Retina (tissue), 1 donor: ENCODE measurements at regions not wholly inside any gene's neighbourhood (a gene's known extent, or its start where the extent isn't known, plus 50 kb on each side); places are given as distances from the start of the nearest gene placed in this dataset.

Experiments
- DNase-seq: peaks from one replicate; pipeline ENCODE4 v3.0.0-alpha.2; 2016

DNA sequence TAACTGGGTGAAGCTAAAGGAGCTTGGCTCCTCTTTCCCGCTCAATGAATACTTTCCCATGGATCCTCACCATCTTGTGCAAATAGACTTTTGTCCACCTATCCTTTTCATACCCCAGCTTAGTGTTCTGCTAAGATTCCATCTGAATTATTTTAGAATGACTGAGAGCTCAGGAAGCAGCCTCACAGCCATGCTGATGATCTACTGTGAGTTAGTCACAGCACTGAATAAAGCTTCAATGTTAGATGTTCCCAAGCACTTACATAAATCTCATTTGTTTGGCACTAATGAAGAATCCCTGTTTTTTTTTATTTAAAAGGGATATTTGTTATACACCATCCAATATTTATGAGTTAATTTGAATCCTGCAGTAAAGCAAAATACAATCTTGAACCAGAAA is 317.6 kb upstream of the TRPC7 start:
- no peak for DNase-seq

DNA sequence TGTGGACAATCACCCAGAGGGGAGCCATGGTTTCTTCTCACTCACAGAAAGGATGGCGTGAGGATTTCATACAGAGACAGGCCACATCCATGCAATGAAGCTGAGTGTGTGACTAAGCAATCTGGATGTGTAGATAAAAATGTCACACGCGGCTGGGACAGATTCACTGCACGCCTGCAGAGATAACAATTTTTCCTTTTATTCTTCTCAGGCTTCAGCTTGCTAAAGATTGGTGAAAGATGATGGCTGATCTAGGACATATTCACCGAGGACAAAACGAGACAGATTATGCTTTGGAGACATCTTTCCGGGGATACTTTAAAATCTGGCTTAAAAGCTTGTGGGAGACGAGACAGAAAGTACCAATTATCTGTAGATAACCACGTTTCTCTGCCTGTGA is 313.9 kb upstream of the TRPC7 start:
- no peak for DNase-seq

DNA sequence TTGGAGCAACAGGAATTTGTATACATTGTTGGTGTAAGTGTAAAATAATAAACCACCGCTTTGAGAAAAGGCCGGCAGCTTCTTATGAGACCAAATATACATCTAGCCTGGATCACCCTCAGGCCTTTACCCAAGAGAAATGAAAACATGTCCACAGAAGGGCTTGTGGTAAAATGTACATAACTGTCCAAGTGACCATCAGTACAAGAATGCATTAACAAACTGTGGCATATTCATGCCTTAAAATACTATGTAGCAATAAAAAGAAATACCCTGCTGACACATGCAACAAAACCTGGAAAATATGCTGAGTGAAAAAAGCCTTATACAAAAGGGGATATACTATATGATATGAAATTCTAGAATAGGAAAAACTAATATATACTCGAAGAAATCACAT is 311.9 kb upstream of the TRPC7 start:
- DNase-seq: no peak

DNA sequence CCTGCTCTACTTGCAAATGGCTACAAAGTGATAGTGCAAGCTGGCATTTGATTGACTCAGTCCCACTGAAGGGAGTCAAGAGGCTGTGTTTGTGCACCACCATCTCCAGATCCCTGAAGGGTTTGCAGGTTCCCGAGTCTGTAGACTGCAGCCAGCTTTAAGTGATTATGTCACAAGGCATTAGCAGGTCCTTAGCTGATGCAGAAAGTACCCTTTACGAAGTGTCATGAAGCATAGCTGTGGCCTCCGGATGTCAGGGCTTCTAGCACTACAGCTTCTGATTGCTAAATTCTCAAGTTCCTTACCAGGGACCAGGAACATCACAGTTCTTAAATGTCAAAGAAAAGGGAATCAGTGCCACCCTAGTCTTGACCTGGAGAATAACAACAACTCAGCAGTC is 311.3 kb upstream of the TRPC7 start:
- peak; percentile 35 for DNase-seq

DNA sequence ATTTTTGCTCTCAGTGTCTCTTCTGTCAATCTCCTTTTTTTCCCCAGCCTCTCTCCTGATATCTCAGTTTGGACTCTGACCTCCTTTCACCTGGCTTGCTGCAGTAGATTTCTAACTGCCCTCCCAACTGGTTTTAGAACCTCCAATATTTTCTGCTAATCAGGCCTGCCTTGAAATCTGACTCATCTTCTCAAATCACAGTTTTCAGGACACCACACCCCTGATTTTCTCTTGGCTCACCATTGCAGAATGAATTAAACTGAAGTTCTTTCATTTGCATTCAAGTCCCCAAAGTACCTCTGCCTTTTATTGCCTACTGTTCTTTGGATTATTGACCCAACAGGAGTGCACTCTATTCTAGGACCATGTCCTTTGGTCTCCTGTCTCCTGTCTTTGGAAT is 310.4 kb upstream of the TRPC7 start:
- no peak for DNase-seq

DNA sequence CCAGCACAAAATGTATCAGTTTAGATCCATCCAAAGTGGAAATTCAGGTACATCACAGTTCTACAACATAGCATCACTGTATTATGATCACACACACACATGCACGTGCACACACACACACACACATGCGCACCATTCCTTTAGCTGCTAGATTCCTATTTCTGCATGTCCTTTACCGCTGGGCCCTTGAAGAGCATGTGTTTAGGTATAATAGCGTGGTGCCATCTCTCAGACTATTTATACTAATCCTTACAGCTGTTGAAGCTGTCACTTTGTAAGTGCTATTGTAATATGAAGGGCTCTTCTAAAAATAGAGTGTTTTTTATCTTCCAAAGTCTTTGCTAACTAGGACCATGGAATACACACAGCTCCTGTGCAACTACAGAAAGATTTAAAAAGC is 308.8 kb upstream of the TRPC7 start:
- DNase-seq: no peak

DNA sequence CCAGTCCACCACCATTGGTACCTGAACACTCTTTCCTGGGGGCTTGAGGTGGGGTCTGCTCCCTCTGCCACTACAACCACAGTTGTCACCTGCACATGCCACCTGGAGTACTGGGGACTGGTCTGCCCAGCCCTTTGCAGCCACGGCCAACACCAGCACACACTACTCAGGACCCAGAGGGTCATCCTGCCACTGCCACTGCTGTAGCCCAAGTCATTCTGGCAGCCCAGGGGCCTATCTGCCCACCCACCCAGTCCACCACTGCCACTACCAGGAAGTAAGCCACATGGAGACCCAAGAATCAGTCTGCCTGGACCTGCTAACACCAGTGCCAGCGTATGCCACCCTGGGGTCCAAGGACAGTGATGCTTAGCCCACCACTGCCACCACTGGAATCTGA is 302.4 kb upstream of the TRPC7 start:
- DNase-seq: no peak

DNA sequence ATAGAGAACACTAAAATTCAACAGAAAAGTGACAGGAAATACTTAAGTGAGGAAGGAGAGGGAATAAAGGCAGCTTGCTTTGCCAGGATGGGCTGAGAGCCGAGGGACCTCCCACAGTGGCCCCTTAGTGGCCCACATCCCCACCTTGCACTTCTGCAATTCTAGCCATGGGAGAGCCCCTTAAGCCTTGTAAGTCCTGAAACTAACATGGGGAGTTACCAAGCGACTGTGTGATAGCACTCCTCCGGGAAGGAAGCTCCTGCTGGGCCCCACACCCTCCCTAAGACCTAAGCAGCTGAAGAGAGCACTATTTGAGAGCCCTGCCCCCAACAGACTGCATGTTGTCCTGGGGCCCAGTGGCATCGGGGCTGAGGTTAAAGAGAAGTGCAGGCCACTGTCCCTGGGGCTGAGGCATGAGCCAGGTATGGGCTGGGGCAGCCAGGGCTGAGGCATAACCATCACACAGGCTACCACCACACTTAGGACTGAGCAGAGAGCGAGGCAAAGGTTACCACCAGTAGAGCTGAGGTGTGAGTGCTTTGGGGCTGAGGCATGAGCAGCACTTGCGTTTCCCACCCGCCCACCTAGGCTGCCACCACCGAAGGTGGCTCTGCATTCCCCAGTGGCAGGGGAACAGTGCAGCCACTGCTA is 301.8 kb upstream of the TRPC7 start:
- no peak for DNase-seq

DNA sequence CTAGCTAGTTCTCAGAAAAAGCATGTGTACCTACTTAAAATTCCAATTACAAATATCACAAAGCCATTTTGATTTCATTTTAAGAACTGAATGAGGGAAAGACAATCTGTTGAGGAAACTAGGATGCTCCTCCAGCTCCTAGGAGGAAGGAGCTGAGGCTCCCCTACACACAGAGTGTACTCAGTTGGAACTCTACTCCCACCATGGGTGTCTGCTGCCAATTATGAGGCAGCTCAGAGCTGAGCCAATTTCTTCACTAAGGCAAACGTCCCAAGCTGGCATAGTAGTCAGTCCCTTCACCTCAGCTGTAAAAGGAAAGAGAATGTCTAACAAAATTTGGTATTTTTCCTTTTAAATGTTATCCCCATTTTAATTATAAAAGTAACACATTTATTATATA is 300.0 kb upstream of the TRPC7 start:
- no peak for DNase-seq

DNA sequence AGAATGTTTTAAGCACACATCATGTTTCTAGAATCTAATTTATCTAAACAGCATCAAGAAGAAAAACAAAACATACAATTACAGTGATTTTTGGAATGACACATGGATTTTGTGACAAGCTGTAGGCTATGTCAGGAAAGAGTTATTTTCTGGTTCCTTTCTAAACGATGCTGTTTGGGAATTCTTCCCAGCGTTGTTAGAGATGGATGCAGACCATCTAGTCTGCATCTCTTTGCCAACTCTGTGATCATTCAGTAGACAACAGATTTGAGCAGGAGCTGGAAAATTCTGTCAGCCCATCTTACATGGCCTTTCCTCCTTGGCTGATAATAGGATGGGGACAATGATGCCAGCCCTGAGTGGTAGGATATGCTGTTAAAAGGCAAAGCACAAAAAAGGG is 295.7 kb upstream of the TRPC7 start:
- DNase-seq: no peak

DNA sequence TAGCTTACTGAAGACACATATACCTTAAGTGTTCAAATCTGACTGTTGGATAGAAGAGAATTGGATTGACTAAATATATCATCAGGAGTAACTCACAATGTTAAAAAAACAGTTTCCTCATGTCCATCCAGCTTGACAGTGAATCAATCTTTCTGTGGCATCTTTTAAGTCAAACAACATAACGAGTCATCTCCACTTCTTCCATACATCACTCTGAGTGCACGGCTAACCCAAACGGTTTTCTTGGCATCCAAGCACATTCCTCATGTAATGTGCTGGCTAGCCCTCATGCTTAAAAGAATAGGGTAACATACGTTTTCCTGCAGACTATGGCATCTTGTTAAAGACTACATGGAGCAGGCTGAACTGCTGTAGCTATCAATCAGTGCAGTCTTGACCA is 291.5 kb upstream of the TRPC7 start:
- DNase-seq: no peak

DNA sequence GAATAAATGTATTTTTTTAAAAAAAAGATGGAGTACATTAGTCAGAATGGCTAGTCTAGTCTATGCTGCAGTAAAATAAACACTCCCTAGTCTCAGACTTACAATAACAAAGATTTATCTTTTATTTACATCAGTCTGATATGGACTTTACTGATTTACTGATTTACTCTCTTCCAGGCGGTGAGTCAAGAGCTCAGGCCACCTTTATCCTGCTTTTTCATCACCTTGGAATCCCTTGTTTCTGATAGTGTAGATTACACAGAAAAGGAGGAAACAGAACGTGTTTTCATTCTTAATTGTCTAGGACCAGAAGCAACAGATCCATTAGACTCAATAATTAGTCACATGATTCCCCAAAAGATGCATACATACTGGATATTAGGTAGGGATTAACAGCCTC is 290.1 kb upstream of the TRPC7 start:
- DNase-seq: no peak

DNA sequence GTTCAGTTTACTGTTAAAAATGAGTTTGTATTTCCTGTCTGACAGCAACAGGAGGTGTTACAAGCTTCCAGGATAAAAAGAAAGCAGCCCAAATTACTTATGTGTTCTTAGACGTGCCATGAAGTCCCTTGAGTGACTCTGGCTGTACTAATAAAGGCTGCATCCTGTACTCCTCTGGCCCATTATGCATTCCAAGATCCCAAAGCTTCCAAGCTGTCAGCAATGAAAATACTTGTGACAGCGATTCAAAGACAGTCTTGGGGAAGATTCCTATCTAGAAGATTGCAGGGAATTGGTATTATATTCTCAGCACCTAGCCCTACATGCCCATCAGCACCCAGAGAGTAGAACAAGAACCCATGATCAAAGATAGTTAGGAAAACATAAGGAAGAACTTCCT is 281.6 kb upstream of the TRPC7 start:
- DNase-seq: no peak

DNA sequence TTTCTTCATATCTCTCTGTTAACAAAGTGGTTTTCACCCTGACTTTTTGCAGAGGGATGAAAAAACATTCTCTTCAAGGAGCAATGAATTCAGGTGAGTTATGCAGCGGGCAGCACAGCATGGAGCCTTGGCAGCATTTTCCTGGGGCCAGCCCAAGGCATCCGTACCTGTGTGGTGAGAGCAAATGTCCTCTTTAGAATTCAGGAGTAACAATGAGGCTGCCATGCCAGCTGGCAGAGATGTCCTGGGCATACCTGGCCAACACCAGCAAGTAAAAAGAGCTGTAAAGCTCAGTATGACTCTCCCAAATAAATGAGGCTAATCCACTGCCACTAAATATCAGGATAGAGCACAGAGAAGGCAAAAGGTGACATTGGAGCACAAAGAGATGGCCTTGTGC is 277.6 kb upstream of the TRPC7 start:
- DNase-seq: no peak

DNA sequence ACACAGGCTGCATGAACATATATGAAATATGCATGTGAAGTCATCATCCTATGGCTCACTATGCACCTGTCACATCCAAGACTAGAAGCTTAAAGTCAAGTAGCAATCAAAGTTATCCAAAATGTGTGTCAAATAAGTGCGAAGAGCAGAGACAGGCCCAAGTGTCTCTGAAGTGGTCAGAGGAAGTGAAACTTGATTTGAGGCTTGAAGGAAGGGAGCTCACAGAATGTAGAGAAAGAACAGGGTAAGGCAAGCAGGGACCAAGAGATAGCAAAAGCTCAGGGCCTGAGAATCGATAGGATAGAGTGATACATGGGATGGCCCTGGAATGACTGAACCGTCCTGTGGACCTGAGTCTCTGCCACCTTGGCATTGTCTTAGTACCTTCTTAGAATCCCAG is 274.3 kb upstream of the TRPC7 start:
- DNase-seq: no peak

DNA sequence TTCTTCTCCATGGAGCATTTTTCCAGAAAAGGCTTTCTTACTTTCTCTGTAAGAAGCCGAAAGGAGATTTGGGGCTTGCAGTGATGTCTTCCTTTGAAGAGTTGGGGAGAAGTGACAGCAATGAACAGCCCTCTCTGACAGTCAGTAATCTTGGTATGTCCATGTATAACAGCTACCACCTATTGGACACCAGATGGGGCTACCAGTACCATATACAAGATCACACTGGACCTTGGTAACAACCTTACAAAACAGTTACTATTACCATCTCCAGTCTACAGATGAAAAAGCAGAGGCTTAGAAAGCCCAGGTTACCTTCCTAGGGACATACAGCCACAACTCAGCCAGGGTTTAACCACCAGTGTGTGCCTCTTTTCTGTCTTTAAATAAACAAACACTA is 272.7 kb upstream of the TRPC7 start:
- no peak for DNase-seq

DNA sequence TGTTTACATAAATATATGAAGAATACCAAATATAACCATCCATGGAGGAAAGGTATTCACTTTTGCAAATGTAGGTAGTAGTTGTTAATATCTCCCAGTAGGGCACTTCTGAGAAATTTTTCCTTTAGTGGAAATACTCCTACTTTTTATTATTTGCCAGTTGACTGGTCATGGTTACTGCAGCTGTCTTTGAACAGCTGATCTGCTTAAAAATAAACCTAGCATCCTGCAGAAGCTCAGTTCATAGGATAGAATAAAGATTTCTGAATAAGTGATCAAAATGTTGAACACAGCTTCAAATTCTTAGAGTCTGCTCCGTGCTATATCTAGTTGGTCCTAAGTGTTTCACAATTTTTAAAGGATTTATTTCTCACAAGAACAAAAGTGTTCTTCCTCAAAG is 270.7 kb upstream of the TRPC7 start:
- DNase-seq: no peak

DNA sequence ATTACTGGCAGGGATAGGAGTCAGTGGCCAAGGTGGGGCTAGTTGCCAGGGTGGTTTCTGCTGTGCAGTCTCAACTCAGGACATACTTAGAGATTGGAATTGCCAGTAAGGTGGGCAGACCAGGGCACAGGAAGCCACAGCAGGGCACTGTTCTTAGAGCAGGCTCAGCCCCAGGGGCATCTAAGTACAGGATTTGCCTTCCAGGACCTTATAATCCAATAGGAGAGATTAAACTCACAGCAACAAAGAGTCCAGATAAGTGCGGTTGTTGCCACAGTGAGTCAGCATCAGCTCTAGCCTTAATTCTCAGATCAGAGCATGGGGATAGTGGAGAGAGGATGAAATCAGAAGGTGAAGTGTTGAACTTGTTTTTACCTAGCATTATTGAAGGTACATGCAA is 265.8 kb upstream of the TRPC7 start:
- no peak for DNase-seq

DNA sequence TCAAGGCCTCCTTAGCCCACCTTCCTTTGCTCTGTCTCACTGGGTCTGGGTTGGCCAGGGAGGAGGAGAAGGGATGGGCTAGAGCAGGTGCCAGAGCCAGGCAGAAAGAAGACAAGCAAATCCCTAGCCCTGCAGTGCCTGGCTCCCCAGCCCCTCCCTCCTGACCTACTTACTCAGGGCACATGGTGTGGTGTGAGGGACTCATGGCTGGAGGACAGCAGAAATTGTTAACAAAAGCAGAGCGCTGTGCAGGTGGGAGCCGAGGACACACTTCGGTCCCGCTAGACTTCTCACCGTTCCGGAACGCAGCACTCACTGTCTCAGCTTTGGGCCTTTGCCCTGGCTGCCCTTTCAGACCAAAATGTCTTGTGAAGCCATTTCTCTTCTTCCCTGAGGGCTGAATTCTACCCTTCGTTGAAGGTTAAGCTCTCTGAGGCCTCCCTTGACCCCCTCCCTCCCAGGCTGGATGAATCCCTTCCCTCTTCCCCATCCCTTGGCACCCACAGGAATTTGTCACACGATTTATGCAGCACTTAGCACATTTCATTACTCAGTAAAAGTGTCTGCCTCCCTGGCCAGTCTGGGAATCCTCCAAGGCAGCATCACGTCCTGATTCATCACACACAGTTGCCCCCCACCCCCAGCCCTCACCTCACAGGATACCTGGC is 263.9 kb upstream of the TRPC7 start:
- DNase-seq: peak; percentile 83

DNA sequence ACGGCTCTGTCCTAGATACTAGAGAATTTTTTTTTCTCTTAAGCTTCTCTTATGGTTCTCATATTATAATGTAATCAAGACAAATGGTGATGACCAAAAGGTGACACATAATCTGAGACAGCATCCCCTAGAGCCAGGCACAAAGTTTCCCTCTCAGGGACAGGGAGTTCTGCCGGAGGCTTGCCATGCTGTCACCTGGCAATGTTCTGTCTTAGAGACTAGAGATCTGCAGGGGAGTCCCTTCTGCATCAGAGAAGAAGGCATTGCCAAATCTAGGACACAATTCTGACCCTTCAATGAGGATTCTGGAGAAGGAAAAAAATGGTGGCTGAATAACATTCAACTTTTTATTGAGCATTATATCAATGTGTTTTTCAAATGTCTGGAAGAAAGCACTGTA is 261.2 kb upstream of the TRPC7 start:
- no peak for DNase-seq

DNA sequence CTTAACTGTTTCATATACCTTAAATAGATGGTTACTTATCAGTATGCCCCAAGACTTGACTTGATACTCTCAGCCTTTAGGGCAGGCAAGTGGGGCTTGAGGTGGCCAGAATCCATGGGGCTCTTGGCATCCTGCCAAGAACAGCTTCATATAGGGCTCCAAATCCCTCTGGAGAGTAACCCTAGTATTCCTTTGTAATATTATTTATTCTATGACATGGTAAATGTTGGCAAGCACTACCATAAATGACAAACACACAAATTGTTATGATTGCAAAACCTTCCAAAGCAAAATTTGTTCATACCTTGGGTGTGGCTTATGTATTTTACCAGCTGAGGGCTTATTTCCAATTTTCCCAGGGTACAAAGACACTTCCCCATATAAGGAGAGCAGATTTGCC is 257.4 kb upstream of the TRPC7 start:
- DNase-seq: no peak

DNA sequence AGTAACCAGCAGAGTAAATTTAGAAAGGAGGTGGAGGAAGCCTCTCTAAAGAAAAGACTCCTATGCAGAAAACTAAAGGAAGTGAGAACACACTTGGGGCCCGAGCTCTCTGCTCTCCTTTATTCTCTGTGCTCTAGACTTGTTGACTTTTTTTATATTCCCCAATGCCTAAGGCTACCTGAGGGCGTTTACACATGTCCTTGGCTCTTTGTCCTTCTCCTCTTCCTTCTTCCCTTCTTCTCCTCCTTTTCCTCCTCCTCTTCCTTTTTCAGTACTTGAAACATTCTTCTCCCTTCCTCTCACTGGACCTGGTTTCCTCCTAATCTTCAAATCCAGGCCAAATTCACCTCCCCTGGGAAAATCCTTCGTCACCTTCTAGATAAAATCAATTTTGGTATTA is 256.4 kb upstream of the TRPC7 start:
- no peak for DNase-seq

DNA sequence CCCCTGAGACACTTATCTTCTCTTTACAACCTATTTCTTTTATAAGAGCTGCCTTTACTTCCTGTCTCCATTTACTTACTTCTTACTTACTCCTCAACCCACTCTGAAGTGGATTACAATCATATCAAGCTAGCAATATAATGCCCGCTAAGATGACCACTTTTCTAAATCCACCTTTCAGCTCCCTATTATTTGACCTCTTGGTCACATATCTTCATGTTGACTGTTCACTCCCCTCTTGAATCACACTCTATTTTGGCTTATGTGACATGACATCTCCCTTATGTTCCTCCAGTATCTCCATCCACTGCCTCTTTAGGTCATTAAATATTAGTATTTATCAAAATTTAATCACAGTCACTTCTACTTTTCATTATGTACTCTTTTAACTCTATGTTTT is 255.3 kb upstream of the TRPC7 start:
- DNase-seq: no peak

DNA sequence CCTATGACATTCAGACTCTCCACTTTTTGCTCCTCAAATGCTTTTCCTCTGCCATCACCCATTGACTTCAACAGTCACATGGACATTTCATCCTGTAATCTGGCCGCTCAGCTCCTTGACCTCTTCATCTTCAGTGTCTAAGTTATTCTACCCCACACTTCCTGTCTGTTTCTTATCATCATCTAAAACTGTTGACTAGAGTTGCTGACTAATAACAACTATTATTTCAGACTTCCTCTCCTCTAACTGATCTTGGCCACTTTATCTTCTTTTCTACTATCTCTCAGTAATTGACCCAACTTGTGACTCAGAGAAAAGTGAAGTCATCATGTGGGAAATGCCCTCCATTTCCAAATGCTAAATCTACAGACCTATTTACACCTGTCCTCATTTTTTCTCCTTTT is 254.7 kb upstream of the TRPC7 start:
- no peak for DNase-seq

DNA sequence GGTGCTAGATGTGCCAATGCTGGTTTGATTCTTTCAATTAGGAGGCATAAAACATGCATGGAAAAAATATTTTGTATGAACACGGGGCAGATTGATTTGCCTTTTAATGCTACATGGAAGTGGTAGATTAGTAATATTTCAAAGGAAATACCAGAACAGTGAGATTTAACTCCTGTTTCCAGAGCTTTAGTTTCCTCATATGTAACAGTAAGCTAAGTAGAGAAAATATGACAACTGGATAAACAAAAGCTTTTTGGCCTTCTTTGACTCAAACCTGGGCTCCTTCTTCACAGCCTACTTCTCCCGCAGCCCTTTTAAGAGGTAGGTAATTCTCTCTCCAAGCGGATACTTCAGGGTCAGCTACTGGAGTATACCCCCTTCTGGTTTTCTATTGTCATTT is 254.2 kb upstream of the TRPC7 start:
- no peak for DNase-seq
